Limb (tissue), 2 donors: ENCODE measurements at regions not wholly inside any gene's neighbourhood (a gene's known extent, or its start where the extent isn't known, plus 50 kb on each side); places are given as distances from the start of the nearest gene placed in this dataset.
"Not testable (repeated sequence)": the region's sequence is repeated elsewhere in the genome, so short reads cannot be mapped to it uniquely, and the experiment has no call there.

Experiments used
- DNase-seq, 2 donors: peaks; one replicate each; pipeline ENCODE4 v3.0.0-alpha.2; 2016; ENCODE audit errors: extremely low spot score in 2 of 2

DNA sequence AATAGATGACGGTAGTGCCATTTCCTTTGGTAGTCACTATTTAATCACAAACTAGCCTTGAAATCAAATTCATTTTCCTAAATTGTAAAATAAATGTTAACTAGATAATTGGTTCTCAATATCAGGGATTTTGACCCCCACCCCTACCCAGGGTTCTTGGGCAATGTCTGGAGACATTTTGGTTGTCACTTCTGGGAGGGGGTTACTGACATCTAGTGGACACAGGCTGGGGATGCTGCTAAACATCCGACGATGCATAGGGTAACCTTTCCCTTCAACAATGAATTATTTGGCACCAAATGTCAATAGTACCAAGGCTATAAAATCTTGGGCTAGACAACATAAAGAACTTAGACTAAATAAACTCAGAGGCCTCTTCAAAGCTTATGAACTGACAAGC lies 285.8 kb upstream of the TRPC5 start:
- DNase-seq = no peak

DNA sequence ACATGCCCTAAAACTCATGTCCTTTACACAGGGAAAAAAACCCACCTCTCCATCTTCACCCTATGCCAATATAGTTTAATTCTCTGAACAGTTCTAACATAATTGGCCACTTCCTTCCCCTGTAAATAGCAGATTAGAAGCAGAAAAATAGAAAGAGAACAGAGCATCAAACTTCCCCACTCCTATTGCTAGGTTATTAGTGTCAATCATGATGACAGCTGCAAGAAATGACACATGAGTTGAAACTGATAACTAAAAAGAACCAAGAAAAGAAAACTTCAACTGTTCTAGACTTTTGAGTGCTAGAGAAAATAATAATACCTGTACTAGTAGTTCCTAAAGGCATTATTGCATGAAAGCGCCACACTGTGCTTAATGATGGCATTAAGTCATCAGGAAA lies 284.5 kb upstream of the TRPC5 start:
- no peak for DNase-seq

DNA sequence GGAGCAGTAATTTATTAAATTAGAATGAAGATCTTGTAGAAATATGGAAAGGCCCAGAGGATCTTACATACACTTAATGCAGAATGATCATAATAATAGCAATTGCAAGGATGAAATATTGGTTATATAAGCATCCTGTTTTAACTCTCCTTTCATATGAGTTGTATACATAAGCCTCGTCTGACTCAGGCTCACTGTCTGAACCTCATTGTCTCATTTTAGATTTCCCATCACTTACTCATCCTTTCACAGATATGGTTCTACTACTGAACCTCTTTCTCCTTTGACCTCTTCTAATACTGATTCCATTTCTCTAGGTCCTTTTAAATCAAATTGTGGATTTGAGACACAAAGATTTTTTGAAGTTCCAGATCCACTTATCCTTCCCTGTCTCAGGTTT lies 277.3 kb upstream of the TRPC5 start:
- DNase-seq = no peak

DNA sequence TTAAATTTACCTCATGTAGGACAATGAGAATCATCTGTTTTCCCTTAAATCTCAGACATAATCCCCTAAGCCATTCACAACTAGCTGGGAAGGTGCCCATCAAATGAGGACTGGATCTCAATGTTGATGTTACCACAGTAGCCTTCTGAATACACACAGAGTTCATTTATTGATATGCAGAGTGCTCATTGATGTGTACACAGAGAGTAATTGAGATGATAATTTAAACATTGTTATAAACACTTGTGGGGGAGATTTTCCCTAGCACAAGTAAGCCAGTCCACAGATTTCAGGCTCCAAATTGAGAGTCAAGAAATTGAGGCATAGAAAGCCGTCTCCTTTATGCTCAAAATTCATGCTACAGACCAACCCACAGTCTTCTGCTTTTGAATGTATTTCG lies 273.4 kb upstream of the TRPC5 start:
- DNase-seq = no peak

DNA sequence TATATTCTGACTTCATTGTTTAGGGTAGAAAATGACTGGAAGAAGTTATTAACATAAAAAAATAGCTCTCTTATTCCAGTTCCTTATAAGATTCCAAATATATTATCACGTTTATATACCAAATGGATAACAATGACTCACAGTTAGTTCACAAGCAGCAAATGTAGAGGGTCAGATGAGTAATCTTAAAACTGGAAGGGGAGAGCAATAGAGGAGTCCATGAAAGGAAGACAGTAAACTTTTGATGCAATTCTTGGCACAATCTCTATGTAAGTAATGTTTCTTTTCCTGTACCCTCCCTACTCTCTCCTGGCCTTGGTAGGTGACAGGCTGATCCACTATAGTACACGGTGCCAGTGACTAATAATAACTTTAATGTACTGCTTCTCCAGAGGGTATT lies 259.0 kb upstream of the TRPC5 start:
- no peak for DNase-seq

DNA sequence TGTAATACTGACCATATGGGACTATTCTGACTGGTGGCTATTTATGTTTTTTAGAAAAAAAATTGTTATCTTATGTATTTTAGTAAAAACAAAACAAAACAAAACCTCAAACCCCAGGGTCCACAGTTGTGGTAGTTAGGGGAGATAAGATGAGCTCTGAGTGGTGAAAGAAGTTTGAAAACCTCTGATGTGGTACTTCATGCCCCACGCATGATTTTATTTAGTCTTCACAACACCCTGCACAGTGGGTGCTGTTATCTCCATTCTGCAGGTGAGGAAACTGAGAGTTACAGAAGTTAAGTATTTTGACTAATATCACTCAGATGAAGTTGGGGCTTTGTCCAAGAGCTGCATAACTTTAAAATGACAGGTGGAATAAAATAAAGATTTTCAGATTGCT lies 230.6 kb upstream of the TRPC5 start:
- DNase-seq = no peak

DNA sequence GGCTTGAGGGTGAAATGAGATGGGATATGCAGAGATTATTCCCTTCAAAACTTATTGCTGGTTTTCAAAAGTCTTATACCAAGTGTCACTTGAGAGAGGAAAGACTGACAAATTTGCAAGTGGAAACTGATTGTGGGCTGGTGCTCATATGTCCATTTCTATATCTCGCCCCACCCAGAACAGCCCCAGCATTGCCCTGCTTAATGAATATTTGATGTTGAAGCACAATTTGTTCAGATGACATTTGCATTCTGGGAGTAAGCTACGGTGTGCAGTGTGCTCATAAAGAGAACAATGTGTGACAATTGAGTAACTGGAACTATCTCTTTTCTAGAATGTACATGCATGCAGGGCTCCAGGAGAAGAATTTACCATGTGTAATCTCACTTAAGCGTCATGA lies 223.5 kb upstream of the TRPC5 start:
- DNase-seq = no peak

DNA sequence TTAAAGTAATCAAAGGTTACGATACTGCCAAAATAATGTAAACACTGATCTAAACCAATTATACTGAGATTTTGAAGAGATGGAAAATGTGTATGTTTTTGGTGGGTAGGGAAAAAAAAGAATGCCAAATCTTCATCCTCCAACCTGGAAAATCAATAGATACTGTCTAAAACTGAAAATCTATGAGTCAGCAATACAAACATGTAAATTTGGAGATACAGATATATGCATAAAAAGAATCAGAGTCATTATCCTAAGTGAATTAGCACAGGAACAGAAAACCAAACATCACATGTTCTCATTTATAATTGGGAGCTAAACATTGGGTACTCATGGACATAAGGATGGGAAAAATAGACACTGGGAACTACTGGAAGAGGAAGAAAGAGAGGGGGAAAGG lies 197.4 kb upstream of the TRPC5 start:
- no peak for DNase-seq

DNA sequence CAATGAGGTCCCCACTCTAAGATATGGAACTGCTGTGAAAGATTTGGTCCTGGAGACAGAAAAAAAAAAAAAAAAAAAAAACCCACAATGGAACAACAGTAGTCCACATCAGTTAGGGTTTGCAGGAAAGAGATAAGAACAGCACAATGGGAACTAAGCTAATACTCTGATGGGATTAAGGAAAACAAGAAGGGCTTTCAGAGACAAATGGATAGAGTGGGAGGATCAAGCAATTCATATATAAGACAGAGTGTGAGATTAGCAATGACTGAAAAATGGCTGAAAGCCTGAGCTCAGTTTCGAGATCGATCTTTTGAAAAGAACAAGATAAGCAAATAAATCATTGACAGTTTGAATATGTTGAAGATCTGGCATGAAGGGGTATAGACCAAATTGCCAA lies 188.4 kb upstream of the TRPC5 start:
- DNase-seq = no peak

DNA sequence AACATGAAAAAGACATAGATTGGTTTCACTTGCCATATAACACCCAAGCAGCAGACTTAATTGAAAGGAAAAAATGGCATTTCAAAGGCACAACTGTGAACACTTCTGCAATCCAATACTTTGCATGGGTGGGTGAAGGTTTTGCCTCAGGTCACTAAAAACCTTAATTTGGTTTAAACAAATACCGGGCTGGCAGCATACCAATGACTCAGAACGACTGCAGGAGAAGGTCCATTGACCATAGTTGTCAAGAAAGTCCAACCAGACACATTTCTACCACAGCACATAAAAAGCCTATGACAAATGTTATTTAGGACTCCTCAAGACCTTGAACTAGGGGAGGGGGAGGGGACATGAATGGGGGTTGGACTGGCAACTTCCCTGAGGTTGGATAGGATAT lies 183.6 kb upstream of the TRPC5 start:
- no peak for DNase-seq

DNA sequence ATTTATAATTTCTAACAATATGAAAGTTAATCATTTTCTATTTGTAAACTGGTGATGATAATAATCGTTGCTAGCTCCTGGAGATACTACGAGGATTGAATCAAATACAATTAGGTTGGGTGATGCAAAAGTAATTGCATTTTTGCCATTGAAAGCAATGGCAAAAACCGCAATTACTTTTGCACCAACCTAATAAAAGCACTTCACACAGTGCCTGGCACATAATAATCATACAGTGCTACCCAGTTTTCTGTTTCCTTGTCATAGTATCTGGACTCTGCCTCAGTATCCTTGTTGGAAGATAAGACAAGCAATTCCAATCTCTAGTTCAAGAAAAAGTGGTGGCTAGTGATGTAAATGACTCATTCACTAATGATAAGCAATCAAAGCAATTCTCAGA lies 176.8 kb upstream of the TRPC5 start:
- DNase-seq = no peak

DNA sequence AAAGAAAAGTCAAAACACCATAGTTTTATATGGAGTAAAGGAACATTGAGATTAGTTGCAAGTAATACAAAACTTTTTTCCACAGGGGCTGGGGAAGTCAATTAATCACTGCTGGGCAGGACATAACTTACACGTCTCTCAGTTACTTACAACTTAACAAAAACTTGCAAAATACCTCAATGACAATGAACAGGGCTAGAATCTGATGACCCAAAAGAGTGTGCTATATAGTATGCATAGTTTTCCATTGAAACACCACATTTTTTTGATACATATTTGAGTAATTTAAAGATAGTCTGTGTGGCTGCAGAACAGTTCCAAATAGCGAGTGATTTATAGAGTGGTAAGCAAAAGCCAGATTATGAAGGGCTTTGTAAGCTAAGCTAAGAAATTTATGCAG lies 172.3 kb upstream of the TRPC5 start:
- DNase-seq = no peak

DNA sequence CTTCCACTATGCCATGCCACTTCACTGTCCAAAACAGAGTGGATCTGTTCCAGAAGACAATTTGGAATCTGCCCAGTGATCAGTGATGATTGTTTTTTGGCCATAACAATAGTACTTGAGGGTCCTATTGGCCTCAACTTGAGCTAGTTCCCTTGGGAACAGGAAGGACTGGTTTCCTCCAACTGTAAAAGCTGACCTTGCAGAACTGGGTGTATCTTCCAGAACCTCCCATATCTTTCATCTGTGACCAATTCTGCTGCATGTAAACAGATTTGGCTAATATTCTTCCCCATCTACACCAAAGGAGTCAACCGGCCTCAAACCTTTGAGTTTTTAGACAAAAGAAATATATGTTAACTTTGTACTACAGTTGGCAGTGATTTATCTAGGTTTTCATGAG lies 165.1 kb upstream of the TRPC5 start:
- no peak for DNase-seq

DNA sequence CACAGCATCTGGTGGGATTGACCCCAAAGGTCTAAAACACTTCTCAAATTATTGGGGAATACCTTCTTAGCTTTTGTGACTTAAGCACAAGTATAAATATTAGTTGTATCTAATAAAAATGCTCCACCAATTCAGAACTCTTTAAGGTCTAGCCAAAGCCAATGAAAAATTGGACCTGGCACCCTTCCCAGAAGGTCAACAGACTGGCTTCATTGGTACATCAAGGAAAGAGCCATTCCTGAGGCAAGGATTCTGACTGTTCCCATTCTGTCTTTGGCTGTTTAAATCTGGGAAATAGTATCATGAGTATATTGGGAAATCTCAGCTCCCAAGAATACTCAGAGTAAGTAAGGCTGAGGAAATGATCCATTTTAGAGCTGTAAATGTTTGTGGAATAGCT lies 153.0 kb upstream of the TRPC5 start:
- DNase-seq = peak in 1 of 2 donors; percentile 21

DNA sequence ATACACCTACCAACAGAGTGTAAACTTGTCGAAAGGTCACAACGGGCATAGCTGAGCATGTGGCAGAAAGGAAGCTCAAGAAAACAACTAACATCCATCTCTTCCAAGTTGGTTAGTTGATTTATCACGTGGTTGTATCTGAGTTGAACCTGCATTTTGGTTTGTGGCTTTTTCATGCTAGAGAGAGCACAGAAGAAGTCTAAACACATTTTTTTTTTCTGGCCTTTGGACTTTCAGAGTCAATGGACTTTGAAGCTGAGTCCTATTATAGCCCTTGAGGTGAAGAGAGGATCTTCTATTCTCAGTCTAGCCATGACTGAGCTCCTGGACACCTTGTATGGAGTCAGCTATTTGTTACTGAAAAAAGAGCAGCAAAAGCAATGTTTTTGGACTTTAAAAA lies 150.6 kb upstream of the TRPC5 start:
- DNase-seq = no peak

DNA sequence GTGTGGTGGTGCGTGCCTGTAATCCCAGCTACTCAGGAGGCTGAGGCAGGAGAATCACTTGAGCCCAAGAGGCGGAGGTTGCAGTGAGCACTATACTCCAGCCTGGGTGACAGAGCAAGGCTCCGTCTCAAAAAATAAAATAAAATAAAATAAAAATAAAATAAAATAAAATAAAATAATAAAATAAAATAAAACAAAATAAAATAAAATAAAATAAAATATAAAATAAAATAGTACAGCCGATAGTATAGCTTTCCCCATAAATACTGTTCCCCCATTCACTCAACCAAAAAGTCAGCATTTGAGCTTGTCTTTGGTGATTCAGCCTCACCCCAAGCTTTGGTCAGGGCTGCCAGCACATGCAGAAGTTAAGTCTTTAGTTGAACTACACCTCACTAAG lies 144.2 kb upstream of the TRPC5 start:
- DNase-seq = not testable (repeated sequence)

DNA sequence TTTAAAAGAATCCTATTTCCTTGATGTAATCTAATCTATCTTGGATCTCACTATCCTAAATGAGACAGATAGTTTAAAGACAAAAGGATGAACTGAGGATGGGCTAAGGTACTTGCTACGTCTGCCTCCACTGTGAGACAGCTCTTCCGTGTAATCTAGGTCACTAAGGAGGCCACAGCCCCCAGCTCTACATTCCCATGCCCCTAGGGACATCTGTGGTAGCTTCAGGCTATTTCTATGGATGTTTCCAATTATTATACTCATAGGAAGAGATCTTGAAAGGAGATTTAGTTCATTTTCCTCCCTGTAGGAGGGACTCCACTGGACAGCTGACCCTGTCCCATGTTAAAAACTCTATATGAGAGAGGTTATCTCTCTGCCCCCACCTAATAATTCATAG lies 140.8 kb upstream of the TRPC5 start:
- DNase-seq = no peak

DNA sequence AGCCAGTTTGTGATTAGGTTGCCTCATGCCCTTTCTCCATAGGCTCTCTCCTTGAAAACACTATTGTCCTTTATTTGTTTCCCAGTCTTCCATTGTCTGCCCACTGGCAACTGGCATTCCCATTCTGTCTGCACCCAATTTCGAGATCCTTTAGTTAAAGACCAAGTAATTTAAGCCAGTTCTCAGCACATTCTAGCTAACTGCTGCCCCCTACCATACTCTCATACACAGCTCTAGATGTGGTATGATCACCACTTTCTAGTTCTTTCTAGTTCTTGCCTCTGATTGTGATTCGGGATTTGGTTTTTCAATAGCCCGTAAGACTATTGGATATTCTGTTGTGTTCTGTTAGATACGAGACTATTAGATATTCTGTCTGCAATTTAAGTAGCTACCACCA lies 135.8 kb upstream of the TRPC5 start:
- no peak for DNase-seq

DNA sequence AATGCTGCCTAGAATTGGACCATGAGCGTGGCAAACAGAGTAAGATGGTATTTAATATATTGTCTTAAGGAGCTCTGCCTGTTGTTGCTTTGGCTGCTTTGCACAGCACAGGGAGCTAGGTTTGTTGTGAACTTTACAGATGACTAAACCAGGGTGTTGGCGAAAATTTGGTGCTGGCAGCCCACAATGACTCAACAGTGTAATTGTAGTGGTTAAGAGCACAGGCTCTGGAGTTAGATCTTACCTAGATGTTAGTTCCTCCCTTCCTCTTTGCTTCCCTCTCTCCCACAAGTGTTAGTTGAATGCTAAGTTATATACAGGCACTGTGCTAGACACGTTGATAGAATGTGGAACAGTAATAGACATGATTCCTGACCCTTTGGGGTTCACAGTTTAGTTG lies 128.9 kb upstream of the TRPC5 start:
- DNase-seq = no peak

DNA sequence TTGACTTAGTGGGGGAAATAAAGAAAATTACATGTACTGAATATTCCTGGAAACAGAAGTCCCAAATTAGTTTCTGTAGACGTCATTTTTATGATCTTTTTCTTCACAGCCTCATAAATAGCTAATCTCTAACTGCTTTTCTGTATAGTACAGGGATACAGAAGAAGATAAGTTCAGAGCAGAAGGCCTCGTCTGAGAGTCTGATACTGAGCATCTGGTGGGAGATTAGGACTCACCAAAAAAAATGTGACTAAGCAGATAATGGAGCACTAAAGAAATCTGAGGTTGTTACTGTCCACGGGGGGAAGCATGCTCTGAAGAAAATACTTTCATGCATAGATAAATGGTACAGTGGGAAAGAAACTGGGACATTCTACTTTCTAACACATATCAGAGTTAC lies 115.3 kb upstream of the TRPC5 start:
- DNase-seq = no peak

DNA sequence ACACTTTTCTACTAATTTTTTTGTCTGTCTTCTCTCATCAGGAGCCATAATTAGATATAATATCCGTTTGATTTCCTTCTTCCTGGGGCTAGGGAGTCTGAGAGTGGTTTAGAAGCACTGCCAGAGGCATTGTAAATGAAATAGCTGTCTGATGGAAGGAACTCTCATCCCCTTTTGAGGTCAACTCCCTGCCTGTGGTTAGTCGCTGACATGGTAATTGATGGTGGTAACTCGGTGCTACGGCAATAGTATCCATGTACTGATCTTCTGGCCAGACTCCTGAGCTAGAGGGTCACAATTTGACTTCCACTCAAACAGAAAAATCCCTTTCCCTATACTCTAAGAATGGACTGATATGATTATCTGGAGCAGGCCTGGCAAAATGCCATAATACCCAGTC lies 108.1 kb upstream of the TRPC5 start:
- DNase-seq = no peak

DNA sequence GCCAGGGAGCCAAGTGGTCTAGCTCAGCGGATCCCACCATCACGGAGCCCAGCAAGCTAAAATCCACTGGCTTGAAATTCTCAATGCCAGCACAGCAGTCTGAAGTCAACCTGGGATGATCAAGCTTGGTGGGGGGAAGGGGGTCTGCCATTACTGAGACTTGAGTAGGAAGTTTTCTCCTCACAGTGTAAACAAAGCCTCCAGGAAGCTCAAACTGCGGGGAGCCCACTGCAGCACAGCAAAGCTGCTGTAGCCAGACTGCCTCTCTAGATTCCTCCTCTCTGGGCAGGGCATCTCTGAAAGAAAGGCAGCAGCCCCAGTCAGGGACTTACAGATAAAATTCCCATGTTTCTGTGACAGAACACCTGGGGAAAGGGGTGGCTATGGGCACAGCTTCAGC lies 98.8 kb upstream of the TRPC5 start:
- not testable (repeated sequence) for DNase-seq

DNA sequence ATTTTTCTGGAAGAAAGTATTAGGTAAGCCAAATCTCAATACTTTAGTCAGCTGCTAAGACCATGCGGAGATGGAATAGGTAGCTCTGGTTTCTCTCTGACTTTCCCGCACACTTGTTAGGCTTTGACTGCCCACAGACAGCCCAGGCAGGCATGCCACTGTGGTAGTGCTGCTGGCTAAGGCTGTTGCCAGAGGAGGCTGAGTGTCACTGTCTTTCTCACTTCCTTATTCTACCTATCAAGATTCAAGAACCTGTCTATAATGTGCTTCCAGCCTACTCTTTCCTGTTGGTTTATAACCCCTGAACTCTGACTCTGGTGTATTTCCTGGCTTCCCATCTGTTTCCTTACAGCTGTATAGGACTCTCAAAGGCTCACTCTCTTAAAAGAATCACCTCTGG lies 81.8 kb upstream of the TRPC5 start:
- DNase-seq = no peak

DNA sequence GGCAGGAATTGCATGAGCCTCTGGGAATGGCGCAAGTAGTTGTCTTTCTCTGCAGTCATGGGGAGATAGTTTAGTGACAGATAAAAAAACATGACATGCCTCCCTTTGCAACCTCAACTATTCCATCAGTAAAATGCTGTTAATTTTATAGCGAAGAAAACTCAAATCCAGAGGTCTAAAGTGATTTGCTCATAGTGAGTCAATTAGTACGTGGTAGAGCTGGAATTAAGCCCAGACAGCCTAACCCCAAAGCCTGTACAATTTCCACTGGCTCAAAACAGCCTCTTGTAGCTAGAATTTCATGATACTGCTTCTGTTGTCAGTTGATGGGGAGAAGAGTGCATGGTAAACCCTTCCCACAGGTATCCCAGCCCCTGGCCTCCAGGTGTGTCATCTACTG lies 81.3 kb upstream of the TRPC5 start:
- DNase-seq = no peak

DNA sequence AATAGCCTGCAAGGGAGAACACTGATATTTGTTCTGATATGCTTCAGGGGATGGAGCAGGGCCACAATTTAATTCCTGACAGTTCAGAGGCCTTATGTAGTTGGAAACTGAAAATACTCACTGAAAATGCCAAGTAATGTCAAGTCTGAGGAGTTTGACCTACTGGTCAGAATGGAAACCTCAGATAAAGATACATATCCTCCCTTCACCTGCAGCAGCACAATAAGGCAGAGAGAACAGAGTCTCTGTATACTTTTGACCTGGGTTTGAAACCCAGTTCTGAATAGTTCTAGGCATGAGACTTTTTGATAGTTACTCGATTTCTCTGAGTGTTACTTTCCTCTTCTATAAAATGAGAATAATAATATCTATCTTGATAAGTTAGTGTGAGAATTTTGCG lies 65.8 kb upstream of the TRPC5 start:
- no peak for DNase-seq
